GM19455 (cell line): ENCODE measurements at regions not wholly inside any gene's neighbourhood (a gene's known extent, or its start where the extent isn't known, plus 50 kb on each side); places are given as distances from the start of the nearest gene placed in this dataset.

Source experiments
- ATAC-seq: cut with Tn5 transposase; IDR thresholded peaks from one replicate; pipeline ENCODE4 v1.9.1; 2021; ENCODE audit not compliant: unreplicated experiment

DNA sequence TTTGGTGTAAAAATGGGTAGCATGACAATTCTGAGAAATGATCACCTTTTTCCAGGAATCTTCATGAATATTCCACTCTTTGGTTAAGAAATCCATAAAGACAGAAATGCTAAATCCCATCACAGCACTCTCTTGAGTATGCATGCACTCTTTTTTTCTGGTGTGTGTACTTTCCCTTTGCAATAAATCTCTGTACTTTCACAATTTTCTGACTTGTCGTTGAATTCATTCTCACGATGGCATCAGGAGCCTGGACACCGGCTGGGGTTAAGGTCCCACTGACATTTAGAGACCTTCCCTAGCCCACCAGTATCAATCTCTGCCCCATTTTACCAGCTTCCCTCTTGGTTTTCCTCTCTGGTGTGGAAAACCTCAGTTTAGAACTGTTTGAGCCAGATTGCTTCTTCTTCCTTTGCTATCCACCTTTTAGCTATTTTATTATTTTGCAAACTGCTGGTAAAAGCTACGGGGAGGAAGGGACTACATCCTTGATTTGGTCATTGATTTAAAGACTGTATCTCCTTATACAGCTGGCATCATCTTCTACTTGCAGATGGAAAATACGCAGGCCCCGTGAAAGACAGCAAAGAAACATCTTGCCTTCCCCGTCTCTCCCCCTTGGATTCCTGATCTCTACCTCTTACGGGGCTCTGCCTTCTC, 59.9 kb upstream of the ZFR start:
- ATAC-seq: no peak

- no peak for ATAC-seq
Observed at GRCh38 chr5:32503261-32503660, 58.7 kb upstream of the ZFR start.

GRCh38 chr5:32501071-32502002, 56.8 kb upstream of the ZFR start:
- no peak for ATAC-seq

DNA sequence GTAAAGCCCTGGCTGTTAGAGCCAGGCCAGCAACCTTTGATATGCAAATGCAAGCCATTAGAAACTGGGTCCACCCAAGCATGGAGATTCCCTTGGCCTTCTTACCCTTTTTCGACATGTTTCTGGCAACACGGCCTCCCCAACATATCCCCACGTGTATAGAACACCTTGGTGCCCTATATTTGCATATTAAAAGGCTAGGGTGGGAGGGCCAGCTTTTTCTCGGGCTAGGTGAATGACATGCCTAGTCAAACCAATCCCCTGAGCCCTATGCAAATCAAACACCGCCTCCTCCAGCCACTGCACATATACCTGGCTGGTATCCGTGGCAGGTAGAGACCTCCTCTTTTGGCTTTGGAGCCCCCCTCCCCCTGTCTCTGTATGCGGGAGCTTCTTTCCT, 55.6 kb upstream of the ZFR start:
- no peak for ATAC-seq

DNA sequence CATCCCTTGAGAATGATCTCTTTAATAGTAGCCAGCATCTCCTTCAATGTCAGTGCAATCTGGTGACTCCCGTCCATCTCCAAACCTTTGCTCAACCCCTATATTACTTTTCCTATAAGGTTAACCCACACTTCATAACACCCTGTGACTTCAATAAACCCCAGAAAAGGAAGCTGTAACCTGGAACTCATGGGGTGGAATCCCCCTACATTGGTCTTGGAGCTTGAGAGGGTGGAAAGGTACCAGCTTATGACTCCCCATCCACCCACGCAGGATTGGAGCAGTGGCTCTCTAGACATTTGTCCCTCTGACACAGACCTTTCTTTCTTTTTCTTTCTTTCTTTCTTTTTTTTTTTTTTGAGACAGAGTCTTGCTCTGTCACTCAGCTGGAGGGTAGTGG, 54.7 kb upstream of the ZFR start:
- ATAC-seq: no peak

- no peak for ATAC-seq
Observed at GRCh38 chr5:32498484-32498883, 53.9 kb upstream of the ZFR start.

GRCh38 chr5:32496104-32496503, 51.6 kb upstream of the ZFR start:
- ATAC-seq: no peak

DNA sequence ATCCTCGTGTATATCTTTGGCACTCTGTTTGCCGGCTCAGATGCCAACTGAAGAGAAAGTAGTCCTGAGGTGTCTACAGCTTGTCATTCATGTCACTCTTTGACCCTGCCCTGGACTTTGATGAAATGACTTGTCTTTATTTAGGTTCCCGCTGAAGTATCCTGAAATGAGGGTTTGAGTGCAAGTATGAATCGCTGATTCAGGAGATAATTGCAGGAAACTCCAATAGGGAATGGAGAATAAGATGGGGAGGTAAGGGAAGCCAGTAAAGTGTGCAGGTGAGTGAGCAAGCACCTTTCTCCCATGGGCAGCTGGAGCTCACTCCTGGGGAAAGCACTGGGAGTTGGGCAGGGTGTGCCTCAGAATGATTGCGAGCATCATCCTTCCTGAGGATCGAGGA, 50.3 kb upstream of the ZFR start:
- ATAC-seq: no peak
